HL-60 (cell line): ENCODE measurements at regions not wholly inside any gene's neighbourhood (a gene's known extent, or its start where the extent isn't known, plus 50 kb on each side); places are given as distances from the start of the nearest gene placed in this dataset.

Source experiments
- DNase-seq, 2 experiments: peaks; one replicate each; pipeline ENCODE4 v3.0.0-alpha.2; 2010 to 2020; ENCODE audit warnings: low read depth in 1 of 2, low spot score in 1 of 2
- H3K27ac ChIP-seq: fragments of 250-450 bp; sonication (Bioruptor Pico); replicated peaks from 2 replicates; pipeline ENCODE4 v1.5.1; 2020; ENCODE audit warnings: mild to moderate bottlenecking, moderate library complexity
- H3K27me3 ChIP-seq: fragments of 250-450 bp; sonication (Bioruptor Pico); 2 replicates; pipeline ENCODE4 v1.5.1; 2021; ENCODE audit warnings: mild to moderate bottlenecking, moderate library complexity; ENCODE audit not compliant: insufficient read depth, poor library complexity, severe bottlenecking
- H3K4me3 ChIP-seq: replicated peaks from 2 replicates; pipeline ENCODE4 v1.5.1; 2011; ENCODE audit warnings: mild to moderate bottlenecking, control low read depth, low read length; ENCODE audit not compliant: insufficient read depth
- CTCF ChIP-seq: IDR thresholded peaks from one replicate; pipeline ENCODE4 v1.5.1; 2011; ENCODE audit warnings: low read length, control low read depth, inconsistent platforms; ENCODE audit not compliant: insufficient read depth
- GABPA ChIP-seq: IDR thresholded peaks from 2 replicates; pipeline ENCODE4 v1.6.1; 2012; ENCODE audit warnings: low read depth
- POLR2AphosphoS5 ChIP-seq: IDR thresholded peaks from 2 replicates; pipeline ENCODE4 v1.6.1; 2012; ENCODE audit warnings: low read depth
- SPI1 ChIP-seq: IDR thresholded peaks from 2 replicates; pipeline ENCODE4 v1.6.1; 2012; ENCODE audit warnings: low read depth, mild to moderate bottlenecking, borderline replicate concordance
- TF ChIP-seq, protein P1 (sequence below): IDR thresholded peaks from 2 replicates; pipeline ENCODE4 v1.6.1; 2012; ENCODE audit warnings: low read depth; ENCODE audit not compliant: insufficient replicate concordance

DNA sequence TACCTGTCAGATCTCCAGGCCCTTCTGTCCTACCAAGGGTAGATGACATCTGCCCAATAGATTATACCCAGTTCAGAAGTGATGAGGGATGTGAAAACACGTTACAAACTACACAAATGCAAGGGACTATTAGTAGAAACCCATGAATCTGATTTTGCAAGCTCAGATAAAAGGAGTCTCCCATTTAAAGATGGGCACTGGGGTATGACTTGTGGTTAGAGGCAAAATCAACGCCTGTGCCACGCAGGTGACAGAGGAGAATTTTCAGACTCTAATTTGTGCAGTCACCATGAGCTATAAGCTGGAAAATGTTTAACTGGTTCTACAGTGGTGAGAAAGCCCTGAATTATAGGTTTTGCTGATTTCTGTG, 184.4 kb upstream of the LPP start:
- DNase-seq, result no peak
- peak overlapping the region; percentile 32; the same call in 1 of the 2 replicates for H3K27ac ChIP-seq
- H3K4me3 ChIP-seq, result no peak overlapping the region
- H3K27me3 ChIP-seq, result no peaks in the 10 kb centered on the region
- TF ChIP-seq SPI1, result no peak

- H3K27me3 ChIP-seq, result no peaks in the 10 kb centered on the region
These were observed 183.9 kb upstream of the LPP start for GRCh38 chr3:187970106-187970505.

DNA sequence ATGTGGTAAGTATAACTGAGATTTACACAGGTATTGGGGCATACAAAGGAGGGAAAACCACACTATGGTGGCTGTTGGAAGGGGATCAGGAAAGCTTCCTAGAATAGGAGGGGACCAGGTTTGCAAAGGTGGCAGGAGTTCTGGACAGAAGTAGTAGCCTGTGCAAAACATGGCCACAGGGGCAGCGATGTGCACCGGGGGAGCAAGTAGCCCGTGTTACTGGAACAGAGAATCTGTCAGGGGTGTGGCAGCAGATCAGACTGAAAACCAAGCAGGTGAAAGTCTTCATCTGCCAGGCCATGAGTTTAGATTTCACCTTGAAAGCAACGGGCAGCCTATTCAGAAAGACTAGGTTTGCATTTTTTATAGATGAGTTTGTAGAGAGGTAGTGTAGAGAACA, 182.3 kb upstream of the LPP start:
- DNase-seq, result no peak
- no peak for TF ChIP-seq SPI1
- no peak for TF ChIP-seq POLR2AphosphoS5
- TF ChIP-seq, protein P1, sequence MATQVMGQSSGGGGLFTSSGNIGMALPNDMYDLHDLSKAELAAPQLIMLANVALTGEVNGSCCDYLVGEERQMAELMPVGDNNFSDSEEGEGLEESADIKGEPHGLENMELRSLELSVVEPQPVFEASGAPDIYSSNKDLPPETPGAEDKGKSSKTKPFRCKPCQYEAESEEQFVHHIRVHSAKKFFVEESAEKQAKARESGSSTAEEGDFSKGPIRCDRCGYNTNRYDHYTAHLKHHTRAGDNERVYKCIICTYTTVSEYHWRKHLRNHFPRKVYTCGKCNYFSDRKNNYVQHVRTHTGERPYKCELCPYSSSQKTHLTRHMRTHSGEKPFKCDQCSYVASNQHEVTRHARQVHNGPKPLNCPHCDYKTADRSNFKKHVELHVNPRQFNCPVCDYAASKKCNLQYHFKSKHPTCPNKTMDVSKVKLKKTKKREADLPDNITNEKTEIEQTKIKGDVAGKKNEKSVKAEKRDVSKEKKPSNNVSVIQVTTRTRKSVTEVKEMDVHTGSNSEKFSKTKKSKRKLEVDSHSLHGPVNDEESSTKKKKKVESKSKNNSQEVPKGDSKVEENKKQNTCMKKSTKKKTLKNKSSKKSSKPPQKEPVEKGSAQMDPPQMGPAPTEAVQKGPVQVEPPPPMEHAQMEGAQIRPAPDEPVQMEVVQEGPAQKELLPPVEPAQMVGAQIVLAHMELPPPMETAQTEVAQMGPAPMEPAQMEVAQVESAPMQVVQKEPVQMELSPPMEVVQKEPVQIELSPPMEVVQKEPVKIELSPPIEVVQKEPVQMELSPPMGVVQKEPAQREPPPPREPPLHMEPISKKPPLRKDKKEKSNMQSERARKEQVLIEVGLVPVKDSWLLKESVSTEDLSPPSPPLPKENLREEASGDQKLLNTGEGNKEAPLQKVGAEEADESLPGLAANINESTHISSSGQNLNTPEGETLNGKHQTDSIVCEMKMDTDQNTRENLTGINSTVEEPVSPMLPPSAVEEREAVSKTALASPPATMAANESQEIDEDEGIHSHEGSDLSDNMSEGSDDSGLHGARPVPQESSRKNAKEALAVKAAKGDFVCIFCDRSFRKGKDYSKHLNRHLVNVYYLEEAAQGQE, result no peak
- no peak for TF ChIP-seq GABPA
- no peak for TF ChIP-seq CTCF
- no peak overlapping the region for H3K27ac ChIP-seq
- no peak overlapping the region for H3K4me3 ChIP-seq
- no peaks in the 10 kb centered on the region for H3K27me3 ChIP-seq

More at GRCh38 chr3:187970106-187970505, 183.9 kb upstream of the LPP start:
- no peak for TF ChIP-seq CTCF
- TF ChIP-seq GABPA, result no peak
- TF ChIP-seq, protein P1, result no peak
- H3K27ac ChIP-seq, result no peak overlapping the region
- H3K4me3 ChIP-seq, result no peak overlapping the region
- DNase-seq, result no peak

- H3K4me3 ChIP-seq, result no peak overlapping the region
- H3K27ac ChIP-seq, result no peak overlapping the region
- H3K27me3 ChIP-seq, result no peaks in the 10 kb centered on the region
- no peak for TF ChIP-seq POLR2AphosphoS5
- no peak for TF ChIP-seq CTCF
- TF ChIP-seq, protein P1, result no peak
- TF ChIP-seq GABPA, result no peak
- no peak for TF ChIP-seq SPI1
- DNase-seq, result no peak
These were observed 181.5 kb upstream of the LPP start for GRCh38 chr3:187972454-187972853.
